HepG2 (cell line): ENCODE measurements at regions not wholly inside any gene's neighbourhood (a gene's known extent, or its start where the extent isn't known, plus 50 kb on each side); places are given as distances from the start of the nearest gene placed in this dataset.

ENCODE experiments used
- CTCF ChIP-seq: sonication (generic); formaldehyde crosslinking; IDR thresholded peaks from 2 replicates; pipeline ENCODE4 v1.5.0; 2020; ENCODE audit warnings: mild to moderate bottlenecking, missing genetic modification reagents, moderate library complexity
- PAXIP1 ChIP-seq: sonication (generic); formaldehyde crosslinking; conservative IDR thresholded peaks from 2 replicates; pipeline ENCODE4 v1.4.0; 2020; ENCODE audit warnings: mild to moderate bottlenecking, missing genetic modification reagents, moderate library complexity
- TAF1 ChIP-seq: sonication (generic); formaldehyde crosslinking; IDR thresholded peaks from 2 replicates; pipeline ENCODE4 v1.4.0; 2020; ENCODE audit warnings: missing genetic modification reagents

GRCh38 chr11:127236776-127237175 lies 236.2 kb upstream of the KIRREL3 start:
- TF ChIP-seq PAXIP1 (no peak), CTCF (no peak), TAF1 (no peak)
